Effector CD4-positive, alpha-beta T cell (primary cell): ENCODE measurements at regions not wholly inside any gene's neighbourhood (a gene's known extent, or its start where the extent isn't known, plus 50 kb on each side); places are given as distances from the start of the nearest gene placed in this dataset.

Experiments
- DNase-seq: peaks from one replicate; pipeline ENCODE4 v3.0.0-alpha.2; 2020

DNA sequence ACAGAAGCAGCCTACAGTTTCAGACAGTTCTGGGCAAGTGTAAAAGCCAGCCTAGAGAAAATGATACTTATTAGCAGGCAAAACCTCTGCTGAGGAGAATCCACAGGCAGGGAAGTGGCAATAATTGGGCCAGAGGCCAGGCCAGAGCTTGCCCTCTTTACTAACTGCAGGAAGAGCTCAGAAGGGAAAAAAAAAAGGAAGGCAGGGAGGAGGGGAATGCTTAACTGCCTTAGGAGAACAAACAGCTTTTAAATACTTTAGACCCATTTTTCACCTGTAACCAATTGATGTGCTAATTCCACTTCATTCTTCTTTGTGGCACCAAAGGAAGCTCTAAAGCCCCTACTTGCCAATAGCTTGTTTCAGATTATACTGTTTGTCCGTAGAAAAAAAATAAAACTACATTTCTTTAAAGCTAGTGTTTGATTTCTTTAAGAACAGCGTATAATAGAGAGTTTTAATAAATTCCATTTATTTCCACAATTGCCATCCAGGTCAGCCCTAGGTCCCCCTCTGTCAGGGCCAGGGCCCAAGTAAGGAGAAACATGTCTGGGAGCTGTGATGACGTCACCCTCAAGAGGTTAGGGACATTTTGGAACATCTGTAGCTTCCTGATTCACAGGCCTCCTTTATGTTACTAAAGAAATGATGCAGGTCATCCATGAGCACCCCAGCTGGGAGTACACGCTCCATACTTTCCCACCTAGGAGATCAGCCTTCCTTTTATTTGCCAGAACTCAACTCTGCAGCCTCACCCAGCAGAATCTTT lies 384.3 kb downstream of the CDC5L start:
- no peak for DNase-seq

GRCh38 chr6:44772838-44773237 lies 385.3 kb downstream of the CDC5L start:
- no peak for DNase-seq

GRCh38 chr6:44775121-44775520 lies 387.6 kb downstream of the CDC5L start:
- DNase-seq: no peak

- no peak for DNase-seq
These were observed 388.8 kb downstream of the CDC5L start for GRCh38 chr6:44776344-44776743.

DNA sequence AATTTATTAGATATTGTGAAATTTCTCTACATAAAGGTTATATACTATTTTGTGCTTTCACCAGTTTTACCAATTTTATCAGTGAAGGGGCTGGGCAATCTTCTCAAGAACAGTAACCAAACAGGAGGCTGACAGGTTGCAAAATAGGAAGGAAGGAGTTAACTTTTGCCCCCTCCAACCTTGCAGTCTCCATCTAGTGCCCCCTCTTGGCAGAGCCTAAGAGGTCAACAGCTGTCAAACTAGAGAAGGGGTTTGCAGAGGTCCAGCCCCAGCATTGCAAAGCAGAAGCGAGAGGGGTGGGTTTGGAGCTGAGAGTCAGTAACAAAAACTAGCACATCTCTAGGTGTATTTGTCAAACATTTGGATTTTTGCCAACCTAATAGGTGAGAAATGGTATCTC lies 391.0 kb downstream of the CDC5L start:
- DNase-seq: no peak
